SK-N-MC (cell line): ENCODE measurements at regions not wholly inside any gene's neighbourhood (a gene's known extent, or its start where the extent isn't known, plus 50 kb on each side); places are given as distances from the start of the nearest gene placed in this dataset.

Experiments
- DNase-seq: peaks from one replicate; pipeline ENCODE4 v3.0.0-alpha.2; 2011; ENCODE audit warnings: low read depth, low spot score
- H3K27ac ChIP-seq: fragments of 200-600 bp; sonication (generic); 2 replicates; pipeline ENCODE4 v1.5.1; 2016; ENCODE audit warnings: mixed run types
- H3K36me3 ChIP-seq: fragments of 200-600 bp; sonication (generic); 2 replicates; pipeline ENCODE4 v1.6.1; 2017; ENCODE audit warnings: antibody characterized with exemption, low read length, mixed read lengths; ENCODE audit not compliant: insufficient read depth
- H3K4me3 ChIP-seq: fragments of 200-600 bp; sonication (generic); 2 replicates; pipeline ENCODE4 v1.5.1; 2016
- H3K9ac ChIP-seq: fragments of 200-600 bp; sonication (generic); 2 replicates; pipeline ENCODE4 v1.8.0; 2017; ENCODE audit warnings: mixed run types, mixed read lengths; ENCODE audit not compliant: insufficient read length
- H3K9me3 ChIP-seq: fragments of 200-600 bp; sonication (generic); 2 replicates; pipeline ENCODE4 v1.6.1; 2017; ENCODE audit warnings: low read depth, mild to moderate bottlenecking, antibody characterized with exemption, low read length, moderate library complexity, mixed read lengths
- EZH2 ChIP-seq: fragments of 200-600 bp; sonication (generic); IDR thresholded peaks from one replicate; pipeline ENCODE4 v1.6.1; 2017; ENCODE audit warnings: antibody characterized with exemption
- FOXP2 ChIP-seq: optimal IDR thresholded peaks from 2 replicates; pipeline ENCODE3; 2011; ENCODE audit warnings: mild to moderate bottlenecking, moderate library complexity; ENCODE audit not compliant: insufficient read depth; ENCODE audit errors: extremely low read length, control extremely low read depth
- POLR2AphosphoS5 ChIP-seq: IDR thresholded peaks from 2 replicates; pipeline ENCODE4 v1.6.1; 2012; ENCODE audit warnings: mild to moderate bottlenecking, low read depth, low read length, borderline replicate concordance

DNA sequence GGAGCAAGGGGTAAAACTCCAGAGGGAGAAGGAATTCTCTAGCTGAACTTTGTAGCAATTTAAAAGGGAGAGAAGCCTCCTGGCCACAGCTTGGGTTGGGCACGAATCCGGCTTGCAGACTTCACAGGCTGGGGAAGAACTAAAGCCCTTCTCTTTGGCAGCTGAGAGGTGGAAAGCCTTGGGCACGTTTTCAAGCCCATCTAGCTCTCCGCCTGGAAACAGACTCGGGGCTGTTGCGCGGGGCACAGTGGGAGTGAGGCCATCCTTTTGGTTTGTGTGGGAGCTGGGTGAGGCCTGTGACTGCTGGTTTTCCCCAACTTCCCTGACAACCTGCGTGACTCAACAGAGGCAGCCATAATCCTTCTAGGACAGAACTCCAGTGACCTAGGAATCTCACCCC, 295.7 kb upstream of the ROBO1 start:
- no peak for TF ChIP-seq FOXP2
- TF ChIP-seq EZH2 = no peak
- TF ChIP-seq POLR2AphosphoS5 = no peak
- Histone ChIP-seq H3K27ac (no peak overlapping the region), H3K9ac (no peak overlapping the region), H3K9me3 (no peaks in the 10 kb centered on the region), H3K4me3 (no peak overlapping the region), H3K36me3 (no peaks in the 10 kb centered on the region)
- DNase-seq = no peak

DNA sequence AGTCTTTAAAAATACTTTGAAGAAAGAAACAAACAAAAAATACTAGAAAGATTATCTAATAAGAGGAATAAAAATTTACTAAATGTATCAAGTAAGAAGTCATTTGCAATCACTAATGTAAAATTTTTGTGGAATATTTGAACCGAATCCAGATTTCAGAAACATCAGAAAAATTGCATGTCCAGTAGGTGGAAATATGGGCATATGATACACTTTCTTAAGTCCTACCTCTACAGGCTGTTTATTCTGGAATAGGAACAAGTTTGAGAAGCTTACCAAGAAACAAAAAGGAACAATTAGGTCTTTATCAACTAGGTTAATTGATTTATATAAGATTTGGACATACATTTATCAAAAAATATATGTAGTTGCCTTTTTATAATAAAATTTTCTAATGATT, 292.9 kb upstream of the ROBO1 start:
- TF ChIP-seq EZH2 (no peak), POLR2AphosphoS5 (no peak), FOXP2 (no peak)
- no peak for DNase-seq
- no peaks in the 10 kb centered on the region for H3K36me3 ChIP-seq

GRCh38 chr3:80055306-80055705, 287.5 kb upstream of the ROBO1 start:
- no peak overlapping the region for H3K27ac ChIP-seq
- TF ChIP-seq EZH2 = no peak
- no peak for TF ChIP-seq POLR2AphosphoS5
- no peak for TF ChIP-seq FOXP2
- H3K36me3 ChIP-seq = no peaks in the 10 kb centered on the region
- H3K9me3 ChIP-seq = no peaks in the 10 kb centered on the region
- DNase-seq = no peak
- no peak overlapping the region for H3K9ac ChIP-seq
- H3K4me3 ChIP-seq = no peak overlapping the region

More for the DNA sequence above, 292.9 kb upstream of the ROBO1 start:
- Histone ChIP-seq H3K4me3 (no peak overlapping the region), H3K27ac (no peak overlapping the region), H3K9me3 (no peaks in the 10 kb centered on the region), H3K9ac (no peak overlapping the region)

- H3K4me3 ChIP-seq = no peak overlapping the region
- no peak overlapping the region for H3K27ac ChIP-seq
- H3K9ac ChIP-seq = no peak overlapping the region
- no peaks in the 10 kb centered on the region for H3K9me3 ChIP-seq
- DNase-seq = no peak
- TF ChIP-seq POLR2AphosphoS5 (no peak), EZH2 (no peak), FOXP2 (no peak)
- no peaks in the 10 kb centered on the region for H3K36me3 ChIP-seq
Observed at GRCh38 chr3:80052271-80052670, 284.5 kb upstream of the ROBO1 start.

DNA sequence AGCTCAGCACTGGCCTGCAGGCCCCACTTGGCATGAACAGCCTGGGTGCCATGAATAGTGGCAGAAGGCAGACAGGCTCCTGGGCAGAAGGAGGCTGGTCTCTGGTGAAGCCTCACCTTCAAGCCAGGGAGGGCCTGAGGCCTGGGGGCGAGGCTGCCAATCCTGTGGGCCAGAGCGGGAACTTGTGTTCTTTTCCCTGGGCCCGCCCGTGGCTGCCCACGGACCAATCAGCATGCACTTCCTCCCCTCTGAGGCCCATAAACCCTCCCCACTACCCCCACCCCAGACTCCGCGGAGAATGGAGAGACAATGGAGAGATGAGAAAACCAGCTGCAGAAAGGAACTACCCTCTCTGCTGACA, 283.8 kb upstream of the ROBO1 start:
- H3K4me3 ChIP-seq = no peak overlapping the region

DNA sequence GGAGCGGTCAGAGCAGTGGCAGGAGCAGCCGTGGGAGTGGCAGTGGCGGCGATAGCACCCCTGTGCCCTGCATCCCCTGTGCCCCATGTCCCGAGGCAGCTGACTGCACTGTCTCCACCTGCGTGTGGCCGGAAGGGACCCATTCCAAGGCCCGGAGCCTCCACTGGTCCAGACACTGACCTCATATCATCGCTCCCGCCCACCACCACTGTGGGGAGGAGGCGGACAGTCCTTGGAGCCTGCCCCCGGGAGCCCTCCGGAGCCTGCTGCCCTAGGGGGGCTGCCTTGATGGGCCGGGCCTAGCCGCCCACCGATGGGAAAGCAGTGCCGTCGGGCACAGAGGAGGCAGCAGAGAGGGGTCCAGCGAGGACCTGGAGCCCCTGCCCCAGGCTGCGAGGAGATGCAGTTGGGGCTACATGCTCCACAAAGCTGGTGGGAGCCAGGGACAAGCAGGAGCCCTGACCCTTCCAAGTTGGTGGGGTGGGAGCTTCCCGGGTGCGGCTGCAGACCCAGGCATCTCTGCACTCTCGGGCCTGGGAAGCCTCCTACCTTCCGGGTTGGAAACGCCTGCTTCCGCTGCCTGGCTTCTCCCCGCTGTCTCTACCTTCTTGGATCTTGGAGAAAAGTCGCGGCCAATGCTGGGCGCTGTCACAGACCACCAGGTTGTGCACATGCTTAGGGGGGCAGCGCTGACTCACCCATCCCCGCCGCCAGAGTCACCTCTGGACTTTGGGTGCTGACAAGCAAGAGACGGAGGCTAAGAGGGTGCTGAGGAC, 283.2 kb upstream of the ROBO1 start:
- Histone ChIP-seq H3K36me3 (no peaks in the 10 kb centered on the region), H3K4me3 (no peak overlapping the region), H3K9me3 (no peaks in the 10 kb centered on the region), H3K27ac (no peak overlapping the region), H3K9ac (no peak overlapping the region)
- DNase-seq = no peak
- TF ChIP-seq FOXP2 (no peak), EZH2 (no peak), POLR2AphosphoS5 (no peak)

More for the DNA sequence above, 283.8 kb upstream of the ROBO1 start:
- DNase-seq = no peak
- Histone ChIP-seq H3K36me3 (no peaks in the 10 kb centered on the region), H3K27ac (no peak overlapping the region), H3K9me3 (no peaks in the 10 kb centered on the region), H3K9ac (no peak overlapping the region)
- TF ChIP-seq POLR2AphosphoS5 = no peak
- TF ChIP-seq EZH2 = no peak
- TF ChIP-seq FOXP2 = no peak

- Histone ChIP-seq H3K9me3 (no peaks in the 10 kb centered on the region), H3K36me3 (no peaks in the 10 kb centered on the region), H3K9ac (no peak overlapping the region), H3K4me3 (no peak overlapping the region), H3K27ac (no peak overlapping the region)
- no peak for TF ChIP-seq EZH2
- TF ChIP-seq FOXP2 = no peak
- TF ChIP-seq POLR2AphosphoS5 = no peak
- DNase-seq = no peak
Observed at GRCh38 chr3:80043226-80043625, 275.4 kb upstream of the ROBO1 start.

DNA sequence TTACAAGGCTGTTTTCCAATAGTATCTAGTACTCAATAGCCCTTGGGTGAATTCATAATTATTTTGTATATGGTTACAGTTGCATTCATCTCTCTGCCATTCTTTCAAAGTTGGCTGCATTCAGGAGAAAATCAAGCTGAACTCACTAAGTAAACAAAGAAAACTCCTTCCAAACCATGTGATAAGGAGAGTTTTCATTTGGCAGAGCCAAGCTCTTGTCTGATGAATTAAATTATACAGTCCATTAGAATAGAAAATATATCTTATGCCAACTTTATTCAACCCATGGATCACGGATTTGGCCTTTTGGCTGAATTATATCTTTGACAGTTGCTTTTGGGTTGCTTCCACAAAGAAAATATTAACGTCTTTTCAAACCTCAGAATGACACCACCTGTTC, 272.3 kb upstream of the ROBO1 start:
- H3K36me3 ChIP-seq = no peaks in the 10 kb centered on the region
- no peak overlapping the region for H3K27ac ChIP-seq
- H3K9me3 ChIP-seq = no peaks in the 10 kb centered on the region
- no peak overlapping the region for H3K4me3 ChIP-seq
- no peak for DNase-seq
- H3K9ac ChIP-seq = no peak overlapping the region
- no peak for TF ChIP-seq POLR2AphosphoS5
- TF ChIP-seq EZH2 = no peak
- TF ChIP-seq FOXP2 = no peak

DNA sequence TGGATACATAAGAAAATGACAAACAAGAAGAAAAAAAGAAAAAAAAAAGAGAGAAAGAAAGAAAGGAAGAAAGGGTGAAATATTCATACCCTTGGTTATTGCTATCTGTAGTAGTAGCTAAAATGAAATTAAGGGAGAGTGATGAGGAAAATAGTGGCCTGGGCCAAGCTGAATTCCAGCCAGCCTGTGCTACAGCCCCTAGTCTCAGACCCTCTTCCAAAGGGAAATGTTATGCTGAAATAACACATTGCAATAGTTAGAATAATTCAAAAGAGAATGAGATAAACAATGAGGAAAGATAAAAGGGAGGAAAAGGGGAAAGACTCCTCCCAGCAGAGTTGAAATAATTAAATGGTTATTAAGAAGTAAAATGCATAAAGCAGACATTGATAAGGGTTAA, 268.4 kb upstream of the ROBO1 start:
- no peak overlapping the region for H3K4me3 ChIP-seq
- H3K9me3 ChIP-seq = no peaks in the 10 kb centered on the region
- no peak overlapping the region for H3K9ac ChIP-seq
- no peak for DNase-seq
- TF ChIP-seq POLR2AphosphoS5 (no peak), FOXP2 (no peak), EZH2 (no peak)
- H3K36me3 ChIP-seq = no peaks in the 10 kb centered on the region
- no peak overlapping the region for H3K27ac ChIP-seq

- DNase-seq = no peak
- Histone ChIP-seq H3K4me3 (no peak overlapping the region), H3K27ac (no peak overlapping the region), H3K9me3 (no peaks in the 10 kb centered on the region), H3K9ac (no peak overlapping the region), H3K36me3 (no peaks in the 10 kb centered on the region)
- no peak for TF ChIP-seq POLR2AphosphoS5
- no peak for TF ChIP-seq FOXP2
- no peak for TF ChIP-seq EZH2
Observed at GRCh38 chr3:80035021-80035420, 267.2 kb upstream of the ROBO1 start.
